ENCODE measurements at regions not wholly inside any gene's neighbourhood (a gene's known extent, or its start where the extent isn't known, plus 50 kb on each side); places are given as distances from the start of the nearest gene placed in this dataset.

DNA sequence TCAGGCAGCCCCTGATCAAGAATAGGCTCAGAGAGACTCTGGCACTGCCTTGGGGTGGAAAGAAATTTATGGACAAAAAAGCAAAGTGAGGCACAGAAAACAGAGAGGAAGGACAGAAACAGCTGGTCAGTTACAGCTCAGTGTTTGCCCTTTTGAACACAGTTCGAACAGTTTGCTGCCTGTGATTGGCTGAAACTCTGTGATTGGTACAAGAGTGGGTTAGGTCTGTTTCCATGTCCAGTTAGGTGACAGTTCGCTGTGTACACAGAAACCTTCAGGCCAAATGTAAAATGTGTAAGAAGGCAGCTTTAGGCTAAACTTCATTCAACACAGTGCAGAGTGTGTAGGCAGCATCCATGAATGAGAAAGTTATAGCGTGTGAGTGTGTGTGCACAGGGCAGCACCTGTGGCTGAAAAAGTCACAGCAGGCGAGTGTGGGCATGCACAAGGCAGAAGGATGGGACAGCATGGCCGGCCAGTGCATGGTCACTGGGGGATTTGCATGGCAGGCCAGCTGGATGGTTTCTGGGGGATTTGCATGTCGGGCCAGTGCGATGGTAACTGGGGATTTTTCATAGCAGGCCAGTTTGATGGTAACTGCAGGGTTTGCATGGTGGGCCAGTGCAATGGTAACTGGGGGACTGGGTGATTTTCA, 75.4 kb upstream of the FRMD1 start:
- Histone ChIP-seq H3K36me3 (no peaks in the 10 kb centered on the region), H3K4me1 (peaks cover 0 to 7% (median 0%) of the 10 kb centered on the region in 12 donors), H3K4me3 (no peak overlapping the region), H3K9me3 (no peaks in the 10 kb centered on the region), H3K27me3 (peaks cover 0 to 47% (median 10%) of the 10 kb centered on the region in 9 donors), H3K27ac (no peak overlapping the region)
- intact Hi-C loops (cut with DNase I), result loop anchor here in 6 of 10 donors (5.0 to 10.0 kb wide), 5 partner anchors 190 to 728 kb away; no protein-coding TSS in a partner anchor
- ATAC-seq (no peak), DNase-seq (peak in 1 of 5 donors; percentile 10)
- WGBS, 4 donors, result 75 to 92% (median 79%) methylated on average over 7 of the region's 7 CpGs
- TF ChIP-seq CTCF (IDR thresholded peaks at IDR 0.05) (no peak), POLR2A (IDR thresholded peaks at IDR 0.05) (no peak)

DNA sequence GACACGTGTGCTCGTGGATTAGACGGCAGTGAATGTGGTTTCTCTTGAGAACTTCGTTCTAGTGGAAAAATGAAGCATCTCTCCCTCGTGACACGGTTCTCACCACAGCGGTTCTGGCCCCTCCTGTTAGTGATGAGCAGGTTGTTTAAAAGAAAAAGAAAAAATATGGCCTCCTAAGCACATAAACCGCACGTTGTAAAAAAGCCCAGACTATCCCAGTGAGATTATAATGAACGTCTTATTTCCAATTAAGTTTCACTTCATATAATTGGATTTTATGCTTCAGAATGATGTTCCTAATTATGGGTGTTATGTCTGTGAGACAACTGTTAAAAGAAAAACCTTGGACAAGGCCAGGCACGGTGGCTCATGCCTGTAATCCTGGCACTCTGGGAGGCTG, 74.5 kb upstream of the FRMD1 start:
- WGBS, 4 donors, result 82 to 88% (median 86%) methylated on average over 11 of the region's 11 CpGs
- no peaks in the 10 kb centered on the region for H3K9me3 ChIP-seq
- H3K36me3 ChIP-seq, result no peaks in the 10 kb centered on the region
- DNase-seq (peak in 1 of 5 donors; percentile 4), ATAC-seq (no peak)
- peaks cover 0 to 51% (median 10%) of the 10 kb centered on the region in 9 donors for H3K27me3 ChIP-seq
- TF ChIP-seq CTCF (IDR thresholded peaks at IDR 0.05), result no peak
- TF ChIP-seq POLR2A (IDR thresholded peaks at IDR 0.05), result no peak
- intact Hi-C loops (cut with DNase I), result loop anchor here in 6 of 10 donors (5.0 to 10.0 kb wide), 5 partner anchors 191 to 729 kb away; no protein-coding TSS in a partner anchor
- H3K4me1 ChIP-seq, result peaks cover 0 to 7% (median 0%) of the 10 kb centered on the region in 12 donors
- H3K4me3 ChIP-seq, result no peak overlapping the region
- no peak overlapping the region for H3K27ac ChIP-seq

DNA sequence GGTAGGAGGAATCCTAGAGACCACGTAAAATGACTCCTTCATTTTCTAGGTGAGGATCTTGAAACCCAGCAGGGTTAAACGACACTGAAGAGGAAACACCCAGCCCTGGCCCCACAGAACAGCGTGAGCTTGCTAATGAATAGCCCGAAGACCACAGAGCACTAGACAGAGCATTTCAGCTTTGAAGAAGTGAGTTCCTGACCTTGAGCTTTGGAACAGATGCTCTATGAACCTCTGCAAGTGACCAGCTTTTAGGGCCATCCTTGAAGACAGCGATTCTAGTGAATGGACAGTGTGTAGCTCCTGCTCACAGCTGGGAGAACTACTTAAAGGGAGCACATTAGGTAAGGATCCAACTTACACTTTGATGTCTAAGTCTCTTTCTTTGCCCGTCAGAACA, 74.0 kb upstream of the FRMD1 start:
- H3K4me3 ChIP-seq, result no peak overlapping the region
- H3K36me3 ChIP-seq, result no peaks in the 10 kb centered on the region
- intact Hi-C loops (cut with DNase I), result loop anchor here in 6 of 10 donors (5.0 to 10.0 kb wide), 5 partner anchors 192 to 729 kb away; no protein-coding TSS in a partner anchor
- H3K4me1 ChIP-seq, result peaks cover 0 to 7% (median 0%) of the 10 kb centered on the region in 12 donors
- DNase-seq, result no peak
- H3K27ac ChIP-seq, result no peak overlapping the region
- TF ChIP-seq POLR2A (IDR thresholded peaks at IDR 0.05) (no peak), CTCF (IDR thresholded peaks at IDR 0.05) (no peak)
- ATAC-seq, result no peak
- H3K9me3 ChIP-seq, result no peaks in the 10 kb centered on the region
- 67 to 89% (median 70%) methylated on average over 6 of the region's 6 CpGs for WGBS, 4 donors
- H3K27me3 ChIP-seq, result peaks cover 0 to 51% (median 10%) of the 10 kb centered on the region in 9 donors

DNA sequence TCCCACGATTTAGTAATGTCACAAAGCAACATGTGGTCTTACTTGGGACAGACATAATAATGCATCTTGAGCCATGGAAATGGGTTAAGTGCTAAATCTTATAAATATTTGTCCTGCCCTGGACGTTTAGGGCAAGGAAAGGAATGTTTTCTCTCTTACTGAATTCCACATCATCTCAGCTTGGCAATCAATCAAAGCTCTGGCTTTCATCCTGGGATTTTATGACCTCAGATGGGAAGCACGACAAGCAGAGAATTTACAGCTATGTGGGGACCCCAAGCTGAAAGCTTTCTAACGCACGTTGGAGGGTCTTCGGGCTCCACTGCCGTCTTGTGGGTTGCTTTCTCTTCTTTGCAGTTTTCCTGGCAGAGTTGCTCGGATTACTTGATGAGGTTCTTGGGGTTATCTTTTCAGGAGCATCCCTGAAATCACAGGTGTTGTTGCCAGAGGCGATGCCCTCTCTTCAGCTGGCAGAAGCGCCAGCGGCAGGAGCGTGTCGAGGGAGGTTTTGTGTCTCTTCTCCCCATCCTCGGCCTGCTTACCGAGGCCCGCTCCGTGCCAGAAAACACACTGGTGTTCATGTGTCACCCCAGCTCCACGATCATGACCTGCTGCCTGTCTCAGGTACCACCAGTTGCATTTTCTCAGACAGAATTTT, 73.4 kb upstream of the FRMD1 start:
- intact Hi-C loops (cut with DNase I), result loop anchor here in 6 of 10 donors (5.0 to 10.0 kb wide), 5 partner anchors 192 to 730 kb away; no protein-coding TSS in a partner anchor

More for the DNA sequence above, 73.4 kb upstream of the FRMD1 start:
- peak in 1 of 5 donors; percentile 12 for DNase-seq
- Histone ChIP-seq H3K4me3 (no peak overlapping the region), H3K9me3 (no peaks in the 10 kb centered on the region), H3K27ac (no peak overlapping the region), H3K4me1 (peaks cover 0 to 3% (median 0%) of the 10 kb centered on the region in 12 donors), H3K36me3 (no peaks in the 10 kb centered on the region), H3K27me3 (peaks cover 0 to 47% (median 10%) of the 10 kb centered on the region in 9 donors)
- ATAC-seq, result no peak
- no peak for TF ChIP-seq CTCF (IDR thresholded peaks at IDR 0.05)
- TF ChIP-seq POLR2A (IDR thresholded peaks at IDR 0.05), result no peak
- 80 to 87% (median 84%) methylated on average over 18 of the region's 18 CpGs for whole genome bisulfite sequencing, 4 donors

All from heart left ventricle (tissue), 16 donors.